Liver (tissue), 3 donors: ENCODE measurements at regions not wholly inside any gene's neighbourhood (a gene's known extent, or its start where the extent isn't known, plus 50 kb on each side); places are given as distances from the start of the nearest gene placed in this dataset.

Experiments used
- ATF3 ChIP-seq: IDR thresholded peaks from 2 replicates; pipeline ENCODE4 v1.6.1; 2016; ENCODE audit warnings: antibody characterized with exemption
- CTCF ChIP-seq: fragments of 150-350 bp; IDR thresholded peaks from 2 replicates; pipeline ENCODE4 v1.5.1; 2017; ENCODE audit warnings: improper control_type of control experiment, low read depth, low read length; ENCODE audit not compliant: missing input control
- GABPA ChIP-seq, 2 donors: IDR thresholded peaks in 1 of 2; conservative IDR thresholded peaks in 1 of 2; 2 replicates each; pipeline ENCODE4 v1.6.1; 2016; ENCODE audit warnings: antibody characterized with exemption in 2 of 2, mild to moderate bottlenecking in 1 of 2, moderate library complexity in 1 of 2
- JUND ChIP-seq, 2 donors: IDR thresholded peaks; 2 replicates each; pipeline ENCODE4 v1.6.1; 2016; ENCODE audit warnings: antibody characterized with exemption in 2 of 2
- REST ChIP-seq: IDR thresholded peaks from 2 replicates; pipeline ENCODE4 v1.6.1; 2016; ENCODE audit warnings: antibody characterized with exemption, mild to moderate bottlenecking
- SP1 ChIP-seq: IDR thresholded peaks from 2 replicates; pipeline ENCODE4 v1.6.1; 2018; ENCODE audit warnings: antibody characterized with exemption, mild to moderate bottlenecking
- YY1 ChIP-seq: IDR thresholded peaks from 2 replicates; pipeline ENCODE4 v1.6.1; 2016; ENCODE audit warnings: antibody characterized with exemption, mild to moderate bottlenecking
- ZBTB33 ChIP-seq: IDR thresholded peaks from 2 replicates; pipeline ENCODE4 v1.6.1; 2016; ENCODE audit warnings: antibody characterized with exemption
- donor health status: healthy.
- donor health status: healthy.

- TF ChIP-seq CTCF, result no peak
- TF ChIP-seq JUND (IDR thresholded peaks at IDR 0.05), result no peak
- TF ChIP-seq YY1, result no peak
- no peak for TF ChIP-seq GABPA (IDR thresholded peaks at IDR 0.05 in 1 of 2, conservative IDR thresholded peaks at IDR 0.05 in 1 of 2)
- no peak for TF ChIP-seq ATF3
- TF ChIP-seq REST, result no peak
- no peak for TF ChIP-seq SP1
- no peak for TF ChIP-seq ZBTB33
These were observed 143.7 kb upstream of the HABP2 start for GRCh38 chr10:113409175-113409574.
